ENCODE measurements at regions not wholly inside any gene's neighbourhood (a gene's known extent, or its start where the extent isn't known, plus 50 kb on each side); places are given as distances from the start of the nearest gene placed in this dataset.

GRCh38 chr15:70589221-70589620 lies 174.1 kb downstream of the UACA start:
- TF ChIP-seq CTCF (IDR thresholded peaks at IDR 0.05) (no peak), POLR2A (IDR thresholded peaks at IDR 0.05) (no peak)
